ENCODE measurements at regions not wholly inside any gene's neighbourhood (a gene's known extent, or its start where the extent isn't known, plus 50 kb on each side); places are given as distances from the start of the nearest gene placed in this dataset.
"Not testable (repeated sequence)": the region's sequence is repeated elsewhere in the genome, so short reads cannot be mapped to it uniquely, and the experiment has no call there.

DNA sequence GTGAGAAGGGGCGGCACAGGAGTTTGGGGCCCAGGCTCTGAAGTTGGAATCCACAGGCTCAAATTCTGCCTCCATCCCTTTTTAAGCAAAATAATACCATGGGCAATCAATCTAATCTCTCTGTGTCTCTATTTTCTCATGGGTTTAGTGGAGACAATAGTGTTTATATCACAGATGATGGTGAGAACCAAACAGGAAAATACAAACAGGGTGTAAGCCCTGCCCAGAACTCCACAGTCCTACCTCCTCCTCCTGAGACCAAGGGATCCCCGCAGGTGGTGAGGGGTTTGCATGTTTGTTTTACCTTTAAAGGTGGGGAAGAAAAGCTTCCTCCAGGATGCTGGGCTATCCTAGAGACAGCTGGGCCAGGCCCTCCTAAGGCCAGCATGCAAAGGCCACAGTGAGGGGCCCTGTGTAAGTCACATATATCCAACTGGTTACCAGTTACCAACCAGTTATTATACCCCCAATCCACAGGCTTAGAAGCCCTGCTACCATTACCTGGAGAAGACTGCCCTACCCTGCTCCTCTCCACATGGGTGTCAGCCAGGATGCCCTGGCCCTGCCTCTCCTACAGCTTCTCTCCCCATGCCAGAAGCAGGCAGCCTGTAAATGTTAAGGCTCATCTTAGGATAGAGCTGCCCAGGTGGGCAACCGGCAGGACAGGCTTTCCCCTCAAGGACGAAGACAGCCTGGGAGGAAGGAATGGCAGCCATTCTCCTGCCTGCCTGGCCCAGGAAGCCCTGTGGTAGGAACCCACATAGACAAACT is 658.4 kb downstream of the UQCRFS1 start:
- Histone ChIP-seq H3K27ac (no peak overlapping the region), H3K27me3 (0 out of 2 replicates have a peak, but pooled peaks cover 3% of the 10 kb centered on the region), H3K4me3 (no peak overlapping the region), H3K36me3 (no peaks in the 10 kb centered on the region), H3K4me1 (no peaks in the 10 kb centered on the region), H3K9me3 (replicated peaks) (no peaks in the 10 kb centered on the region)
- DNase-seq: no peak

GRCh38 chr19:28553764-28554163 is 659.2 kb downstream of the UQCRFS1 start:
- no peaks in the 10 kb centered on the region for H3K36me3 ChIP-seq
- H3K27me3 ChIP-seq: peaks cover 4% of the 10 kb centered on the region; the same call in 1 of the 2 replicates
- no peaks in the 10 kb centered on the region for H3K9me3 ChIP-seq (replicated peaks)
- H3K4me1 ChIP-seq: no peaks in the 10 kb centered on the region
- H3K27ac ChIP-seq: no peak overlapping the region
- no peak overlapping the region for H3K4me3 ChIP-seq
- DNase-seq: no peak

GRCh38 chr19:28553005-28553404 is 659.9 kb downstream of the UQCRFS1 start:
- peak in 1 of 2 experiments; percentile 11 for DNase-seq
- no peaks in the 10 kb centered on the region for H3K9me3 ChIP-seq (replicated peaks)
- no peak overlapping the region for H3K4me3 ChIP-seq
- peaks cover 6% of the 10 kb centered on the region; the same call in 1 of the 2 replicates for H3K27me3 ChIP-seq
- no peak overlapping the region for H3K27ac ChIP-seq
- H3K4me1 ChIP-seq: no peaks in the 10 kb centered on the region
- H3K36me3 ChIP-seq: no peaks in the 10 kb centered on the region

DNA sequence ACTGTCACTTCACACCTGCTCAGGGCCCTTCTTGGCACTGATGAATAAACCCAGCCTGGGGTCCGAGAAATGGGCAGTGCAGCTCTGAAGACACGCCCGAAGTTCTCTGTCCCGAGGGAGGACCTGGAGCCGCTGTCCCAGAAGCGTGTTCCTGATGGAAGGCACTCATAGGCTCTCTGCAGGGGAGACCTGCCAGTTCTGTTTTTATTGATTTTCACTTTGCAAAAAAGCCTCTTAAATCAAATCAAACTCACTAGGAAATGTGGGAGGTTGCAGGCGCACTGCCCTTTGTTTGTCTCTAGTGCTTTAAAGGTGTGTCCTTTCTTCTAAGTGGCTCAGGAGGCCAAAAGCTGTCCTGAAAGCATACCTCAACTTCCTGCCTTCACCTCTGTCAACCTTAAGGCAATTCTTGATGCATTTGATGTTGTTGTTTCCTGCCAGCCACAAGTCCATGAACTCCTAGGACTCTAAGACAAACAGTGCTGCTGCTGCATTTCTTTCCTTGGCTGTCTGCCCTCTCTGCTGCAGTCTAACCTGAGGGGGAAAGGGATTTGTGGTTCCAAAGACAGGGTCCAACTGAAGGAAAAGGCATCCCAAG is 663.2 kb downstream of the UQCRFS1 start:
- Histone ChIP-seq H3K36me3 (no peaks in the 10 kb centered on the region), H3K27me3 (peaks cover 6% of the 10 kb centered on the region; the same call in 1 of the 2 replicates), H3K27ac (no peak overlapping the region), H3K9me3 (replicated peaks) (no peaks in the 10 kb centered on the region), H3K4me3 (no peak overlapping the region), H3K4me1 (no peaks in the 10 kb centered on the region)
- DNase-seq: no peak

GRCh38 chr19:28546148-28546685 is 666.7 kb downstream of the UQCRFS1 start:
- Histone ChIP-seq H3K4me1 (no peaks in the 10 kb centered on the region), H3K4me3 (no peak overlapping the region), H3K36me3 (no peaks in the 10 kb centered on the region), H3K9me3 (replicated peaks) (no peaks in the 10 kb centered on the region), H3K27me3 (peaks cover 12% of the 10 kb centered on the region; the same call in 1 of the 2 replicates), H3K27ac (no peak overlapping the region)
- DNase-seq: no peak

GRCh38 chr19:28545397-28545796 is 667.6 kb downstream of the UQCRFS1 start:
- not testable (repeated sequence) for H3K36me3 ChIP-seq; H3K9me3 ChIP-seq (replicated peaks); DNase-seq; H3K27ac ChIP-seq; H3K4me3 ChIP-seq; H3K4me1 ChIP-seq
- peaks cover 13% of the 10 kb centered on the region; the same call in 1 of the 2 replicates for H3K27me3 ChIP-seq

DNA sequence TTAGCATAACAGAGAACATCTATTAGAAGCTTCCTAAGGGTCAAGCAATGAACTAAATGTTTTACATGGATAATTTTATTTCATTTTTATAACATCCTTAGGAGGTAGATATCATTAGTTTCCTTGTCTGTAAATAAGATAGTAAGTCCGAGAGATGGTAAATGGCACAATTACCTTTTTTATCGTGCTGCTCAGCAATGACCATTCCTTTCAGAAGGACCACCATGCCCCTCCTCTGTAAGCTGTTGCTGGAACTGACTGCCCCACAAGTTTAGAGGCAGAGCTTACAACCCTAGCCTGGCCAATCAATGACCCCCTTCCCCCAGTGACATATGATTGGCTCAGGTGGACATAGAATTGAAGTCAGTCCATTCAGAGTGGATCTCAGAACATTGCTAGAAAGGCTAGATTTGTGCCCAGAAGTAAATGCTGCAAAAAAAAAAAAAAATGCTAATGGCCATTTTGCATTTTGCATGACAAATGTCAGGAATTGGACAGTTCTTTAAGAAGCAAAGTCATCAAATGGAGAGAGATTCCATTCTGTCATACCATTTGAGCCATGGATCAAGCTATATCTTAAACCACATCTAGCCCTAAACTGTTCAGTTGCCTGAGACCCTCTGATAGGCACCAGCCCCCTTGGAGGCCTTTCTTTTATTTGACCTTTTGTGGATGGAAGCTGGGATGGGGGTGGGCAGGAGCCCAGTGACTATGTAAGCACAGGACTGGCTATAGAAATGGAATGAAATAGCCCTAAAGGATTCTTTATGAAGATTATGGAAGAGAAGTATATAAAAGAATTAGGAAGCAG is 668.3 kb downstream of the UQCRFS1 start:
- Histone ChIP-seq H3K36me3 (no peaks in the 10 kb centered on the region; the same call in 1 of the 2 replicates), H3K9me3 (replicated peaks) (no peaks in the 10 kb centered on the region), H3K27me3 (peaks cover 13% of the 10 kb centered on the region; the same call in 1 of the 2 replicates), H3K27ac (no peak overlapping the region), H3K4me3 (no peak overlapping the region), H3K4me1 (no peaks in the 10 kb centered on the region)
- no peak for DNase-seq

- no peak overlapping the region for H3K4me3 ChIP-seq
- H3K27me3 ChIP-seq: peaks cover 9% of the 10 kb centered on the region; the same call in 1 of the 2 replicates
- no peak for DNase-seq
- H3K9me3 ChIP-seq (replicated peaks): no peaks in the 10 kb centered on the region
- no peaks in the 10 kb centered on the region; the same call in 1 of the 2 replicates for H3K36me3 ChIP-seq
- no peak overlapping the region for H3K27ac ChIP-seq
- H3K4me1 ChIP-seq: no peaks in the 10 kb centered on the region
These were observed 669.6 kb downstream of the UQCRFS1 start for GRCh38 chr19:28543244-28543776.

GRCh38 chr19:28542394-28543243 is 670.3 kb downstream of the UQCRFS1 start:
- Histone ChIP-seq H3K4me1 (no peaks in the 10 kb centered on the region), H3K27ac (no peak overlapping the region), H3K27me3 (peaks cover 9% of the 10 kb centered on the region; the same call in 1 of the 2 replicates), H3K4me3 (no peak overlapping the region), H3K36me3 (no peaks in the 10 kb centered on the region; the same call in 1 of the 2 replicates), H3K9me3 (replicated peaks) (no peaks in the 10 kb centered on the region)
- DNase-seq: no peak

DNA sequence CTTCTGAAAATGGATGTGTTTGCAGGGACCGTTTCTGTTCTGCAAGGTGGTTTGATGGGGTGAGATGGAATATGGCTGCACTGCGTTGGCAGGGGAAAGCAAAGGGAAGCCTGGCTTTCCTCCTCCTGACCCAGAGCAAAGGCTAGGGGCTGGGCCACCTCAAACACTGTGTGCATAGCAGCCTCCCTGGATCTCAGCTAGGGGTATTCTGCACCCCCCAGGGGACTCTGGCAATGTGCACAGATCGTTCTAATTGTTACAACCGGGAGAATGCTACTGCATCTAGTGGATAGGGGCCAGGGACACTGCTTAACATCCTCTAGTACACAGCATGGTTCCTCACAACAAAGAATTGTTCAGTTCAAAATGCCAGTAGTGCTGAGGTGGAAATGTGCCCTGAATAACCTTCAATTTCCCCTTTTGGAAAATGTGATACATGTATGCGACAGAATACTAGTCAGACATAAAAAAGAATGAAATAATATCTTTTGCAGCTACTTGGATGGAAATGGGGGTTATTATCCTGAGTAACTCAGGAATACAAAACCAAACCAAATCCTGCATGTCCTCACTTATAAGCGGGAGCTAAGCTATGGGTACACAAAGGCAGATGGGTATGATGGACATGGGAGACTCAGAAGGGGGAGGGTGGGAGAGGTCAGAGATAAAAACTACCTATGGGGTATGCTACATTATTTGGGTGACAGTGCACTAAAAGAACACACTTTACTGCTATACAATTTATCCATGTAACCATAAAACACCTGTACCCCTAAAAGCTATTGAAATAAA is 671.2 kb downstream of the UQCRFS1 start:
- no peak overlapping the region for H3K27ac ChIP-seq
- DNase-seq: no peak
- H3K27me3 ChIP-seq: peaks cover 9% of the 10 kb centered on the region; the same call in 1 of the 2 replicates
- no peaks in the 10 kb centered on the region for H3K4me1 ChIP-seq
- no peaks in the 10 kb centered on the region for H3K9me3 ChIP-seq (replicated peaks)
- H3K36me3 ChIP-seq: no peaks in the 10 kb centered on the region; the same call in 1 of the 2 replicates
- no peak overlapping the region for H3K4me3 ChIP-seq

DNA sequence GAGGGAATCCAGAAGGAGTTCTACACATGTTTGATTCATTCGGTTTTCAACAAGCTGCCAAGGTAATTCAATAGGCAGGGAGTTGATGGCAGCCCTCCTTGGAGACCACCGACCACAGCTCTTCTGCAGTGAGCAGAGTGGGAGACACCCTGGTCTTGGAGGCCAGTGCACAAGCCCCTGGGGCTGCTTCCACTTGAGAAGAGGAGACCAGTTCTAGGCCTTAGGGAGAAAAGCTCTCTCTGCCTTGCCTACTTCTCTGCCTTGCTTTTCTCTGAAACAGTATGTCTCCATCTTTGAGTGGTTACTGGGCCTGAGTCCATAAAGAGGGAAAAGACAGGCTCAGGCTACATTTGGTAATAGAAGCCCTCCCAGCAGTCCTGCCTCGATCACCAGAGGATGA is 671.9 kb downstream of the UQCRFS1 start:
- DNase-seq: no peak
- Histone ChIP-seq H3K4me1 (no peaks in the 10 kb centered on the region), H3K36me3 (no peaks in the 10 kb centered on the region; the same call in 1 of the 2 replicates)

DNA sequence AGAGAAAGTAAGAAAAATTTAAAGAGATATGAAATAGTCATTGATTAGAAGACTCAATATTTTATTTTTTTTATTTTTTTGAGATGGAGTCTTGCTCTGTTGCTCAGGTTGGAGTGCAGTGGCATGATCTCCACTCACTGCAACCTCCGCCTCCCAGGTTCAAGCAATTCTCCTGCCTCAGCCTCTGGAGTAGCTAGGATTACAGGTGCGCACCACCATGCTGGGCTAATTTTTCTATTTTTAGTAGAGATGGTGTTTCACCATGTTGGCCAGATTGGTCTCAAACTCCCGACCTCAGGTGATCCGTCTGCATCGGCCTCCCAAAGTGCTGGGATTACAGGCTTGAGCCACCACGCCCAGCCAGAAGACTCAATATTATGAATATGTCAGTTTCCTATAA is 672.6 kb downstream of the UQCRFS1 start:
- H3K36me3 ChIP-seq; H3K27ac ChIP-seq; H3K4me3 ChIP-seq; H3K9me3 ChIP-seq (replicated peaks); H3K4me1 ChIP-seq; DNase-seq: not testable (repeated sequence)
- H3K27me3 ChIP-seq: peaks cover 12% of the 10 kb centered on the region; the same call in 1 of the 2 replicates

More for the DNA sequence above, 671.9 kb downstream of the UQCRFS1 start:
- peaks cover 9% of the 10 kb centered on the region; the same call in 1 of the 2 replicates for H3K27me3 ChIP-seq
- no peak overlapping the region for H3K4me3 ChIP-seq
- no peaks in the 10 kb centered on the region for H3K9me3 ChIP-seq (replicated peaks)
- H3K27ac ChIP-seq: no peak overlapping the region

DNA sequence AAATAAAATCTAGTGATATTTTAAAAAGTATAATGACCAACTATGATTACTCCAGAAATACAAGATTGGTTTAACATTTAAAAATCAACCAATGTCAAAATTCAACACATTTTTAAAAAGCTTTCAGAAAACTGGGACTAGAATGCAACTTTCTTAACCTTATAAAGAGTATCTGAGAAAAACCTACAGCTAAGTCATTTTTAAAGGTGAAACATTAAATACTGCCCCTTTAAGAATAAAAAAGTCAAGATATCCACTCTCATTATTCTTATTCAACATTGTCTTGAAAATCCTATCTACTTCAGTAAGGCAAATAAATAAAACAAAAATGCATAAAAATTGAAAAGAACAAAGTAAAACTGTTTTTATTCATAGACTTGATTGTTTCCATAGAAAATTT is 673.2 kb downstream of the UQCRFS1 start:
- Histone ChIP-seq H3K36me3 (no peaks in the 10 kb centered on the region; the same call in 1 of the 2 replicates), H3K4me1 (no peaks in the 10 kb centered on the region), H3K4me3 (no peak overlapping the region), H3K27ac (no peak overlapping the region), H3K9me3 (replicated peaks) (no peaks in the 10 kb centered on the region), H3K27me3 (peaks cover 15% of the 10 kb centered on the region; the same call in 1 of the 2 replicates)
- no peak for DNase-seq
